K562 (cell line): ENCODE measurements at regions not wholly inside any gene's neighbourhood (a gene's known extent, or its start where the extent isn't known, plus 50 kb on each side); places are given as distances from the start of the nearest gene placed in this dataset.

Experiments
- ATAC-seq: fragments of 200-7000 bp; cut with Tn5 transposase; 3 replicates; pipeline ENCODE4 v1.9.1; 2020; ENCODE audit warnings: moderate library complexity
- BruUV-seq: library from RNA; stranded (reverse); fragments of 400-500 nt; replicated peaks from 2 replicates; lab custom pipeline; 2021; lab: Mats Ljungman, UMichigan
- CTCF ChIA-PET: fragments of 300-600 bp; formaldehyde crosslinking; extraction: SDS; loops from one replicate; lab custom pipeline; 2021; ENCODE audit warnings: low intra/inter-chr PET ratio; lab: Yijun Ruan, JAX
- POLR2A ChIA-PET: fragments of 300-600, 350-650 bp; sonication (Branson Sonifier 250); formaldehyde crosslinking; extraction: SDS; loops from one replicate; lab custom pipeline; 2021; ENCODE audit warnings: antibody characterized with exemption, inconsistent platforms; lab: Yijun Ruan, JAX
- DNase-seq, 4 experiments: peaks; one replicate each; pipeline versions ENCODE4 v3.0.0 to v3.0.0-alpha.2; 2011 to 2018; ENCODE audit warnings: low spot score in 3 of 4, mixed read lengths in 3 of 4; ENCODE audit errors: extremely low read depth in 1 of 4
- FAIRE-seq: peaks from 2 replicates; lab custom pipeline; 2011; peaks lifted over from hg19 to GRCh38; lab: Jason Lieb, UNC
- H2AFZ ChIP-seq: 2 replicates; pipeline ENCODE4 v1.6.0; 2011; ENCODE audit warnings: low read depth, low read length, control low read depth, inconsistent platforms
- H3K27ac ChIP-seq: fragments of 200-600 bp; 3 replicates; pipeline ENCODE4 v1.8.0; 2011; ENCODE audit warnings: low read depth, mild to moderate bottlenecking, control low read depth, inconsistent platforms, low read length, moderate library complexity, mixed read lengths; ENCODE audit errors: extremely low read depth
- H3K27me3 ChIP-seq, 2 experiments: fragments of 300-600 bp in 1 of 2; 2 replicates in 1 of 2; 3 replicates in 1 of 2; pipeline versions ENCODE4 v1.6.0 to v1.8.0; 2011; ENCODE audit warnings: inconsistent platforms in 2 of 2, low read length in 2 of 2, mild to moderate bottlenecking in 1 of 2, mixed read lengths in 1 of 2, moderate library complexity in 1 of 2; ENCODE audit not compliant: control insufficient read depth in 2 of 2, insufficient read depth in 2 of 2
- H3K36me3 ChIP-seq: fragments of 300-600 bp; 3 replicates; pipeline ENCODE4 v1.8.0; 2011; ENCODE audit warnings: mild to moderate bottlenecking, low read length, inconsistent platforms; ENCODE audit not compliant: control insufficient read depth, insufficient read depth
- H3K4me1 ChIP-seq, 2 experiments: fragments of 200-600 bp in 1 of 2; replicated peaks in 1 of 2; 2 replicates in 1 of 2; 3 replicates in 1 of 2; pipeline versions ENCODE4 v1.5.1 to v1.8.0; 2011; ENCODE audit warnings: inconsistent platforms in 2 of 2, low read length in 2 of 2, mild to moderate bottlenecking in 1 of 2, mixed read lengths in 1 of 2, moderate library complexity in 1 of 2; ENCODE audit not compliant: control insufficient read depth in 2 of 2, insufficient read depth in 2 of 2
- H3K4me2 ChIP-seq: 2 replicates; pipeline ENCODE4 v1.6.1; 2011; ENCODE audit warnings: low read length, control low read depth, inconsistent platforms, mixed read lengths; ENCODE audit not compliant: insufficient read depth
- H3K4me3 ChIP-seq: fragments of 200-600 bp; sonication (generic), shearing (Covaris generic); 2 replicates; pipeline ENCODE4 v1.5.1; 2016; ENCODE audit warnings: control low read depth, inconsistent platforms
- H3K79me2 ChIP-seq: fragments of 200-600 bp; 3 replicates; pipeline ENCODE4 v1.8.0; 2011; ENCODE audit warnings: low read length, inconsistent platforms; ENCODE audit not compliant: control insufficient read depth, insufficient read depth
- H3K9ac ChIP-seq, 2 experiments: 2 replicates each; pipeline versions ENCODE4 v1.6.0 to v1.6.1; 2011; ENCODE audit warnings: low read depth in 2 of 2, low read length in 2 of 2, control low read depth in 1 of 2, inconsistent platforms in 1 of 2, mild to moderate bottlenecking in 1 of 2, mixed read lengths in 1 of 2; ENCODE audit not compliant: insufficient read depth in 1 of 2
- H3K9me1 ChIP-seq: one replicate; pipeline ENCODE4 v1.6.0; 2011; ENCODE audit warnings: inconsistent platforms, mild to moderate bottlenecking, low read length, moderate library complexity; ENCODE audit not compliant: control insufficient read depth, insufficient read depth
- H3K9me3 ChIP-seq: replicated peaks from 2 replicates; pipeline ENCODE4 v1.5.1; 2011; ENCODE audit warnings: low read depth, low read length, inconsistent platforms; ENCODE audit not compliant: control insufficient read depth, insufficient read depth
- H4K20me1 ChIP-seq: replicated peaks from 2 replicates; pipeline ENCODE4 v1.6.1; 2011; ENCODE audit warnings: low read length, inconsistent platforms, mixed read lengths; ENCODE audit not compliant: control insufficient read depth, insufficient read depth
- ELF2 ChIP-seq: fragments of 250-450 bp; sonication (Bioruptor Pico); IDR thresholded peaks from 2 replicates; pipeline ENCODE4 v1.5.0; 2021; ENCODE audit warnings: mild to moderate bottlenecking
- FOS ChIP-seq: IDR thresholded peaks from 3 replicates; pipeline ENCODE4 v1.6.1; 2011; ENCODE audit not compliant: insufficient read length; ENCODE audit errors: extremely low read depth
- GABPB2 ChIP-seq: fragments of 250-450 bp; sonication (Bioruptor Pico); conservative IDR thresholded peaks from 2 replicates; pipeline ENCODE4 v1.5.1; 2021; ENCODE audit warnings: mild to moderate bottlenecking
- MECOM ChIP-seq: fragments of 250-450 bp; sonication (Bioruptor Pico); IDR thresholded peaks from 2 replicates; pipeline ENCODE4 v1.8.0; 2022; ENCODE audit warnings: inconsistent platforms
- PTTG1 ChIP-seq: fragments of 450-650 bp; IDR thresholded peaks from 2 replicates; pipeline ENCODE4 v1.6.1; 2016; ENCODE audit warnings: low read depth, mild to moderate bottlenecking, missing genetic modification characterization, missing compliant biosample characterization
- TAL1 ChIP-seq: fragments of 450-650 bp; IDR thresholded peaks from 2 replicates; pipeline ENCODE4 v1.6.1; 2016; ENCODE audit warnings: mild to moderate bottlenecking
- ZNF668 ChIP-seq: fragments of 250-450 bp; sonication (Bioruptor Pico); IDR thresholded peaks from 2 replicates; pipeline ENCODE4 v1.8.0; 2022; ENCODE audit warnings: mild to moderate bottlenecking, inconsistent platforms
- WGBS: fragments of 100-300 bp; shearing (Covaris generic); methylation state at CpG from one replicate; pipeline ENCODE4 v1.1.6; 2016; ENCODE audit warnings: low coverage, mixed read lengths; ENCODE audit not compliant: insufficient coverage; ENCODE audit errors: missing lambda C conversion rate; 5-methylcytosine and 5-hydroxymethylcytosine counted together
- in situ Hi-C: fragments of 300-500 bp; cut with MboI; formaldehyde crosslinking; loops from 4 replicates; pipeline ENCODE4 v1.15.0; 2018; ENCODE audit warnings: inconsistent platforms, mixed read lengths
- intact Hi-C: fragments of 100-400 bp; cut with micrococcal nuclease; formaldehyde crosslinking; loops from 2 replicates; pipeline ENCODE4 v1.14.2; 2022
- TF ChIP-seq, protein P1 (sequence below): IDR thresholded peaks from 2 replicates; pipeline ENCODE4 v1.6.1; 2014; ENCODE audit warnings: antibody characterized with exemption
- TF ChIP-seq, protein P2 (sequence below): sonication (generic); formaldehyde crosslinking; IDR thresholded peaks from 2 replicates; pipeline ENCODE4 v1.8.1; 2023; ENCODE audit warnings: mild to moderate bottlenecking, missing genetic modification reagents
- TF ChIP-seq, protein P3 (sequence below), 3 experiments: fragments of 200-800 bp in 1 of 3; sonication (Bioruptor generic) in 1 of 3; sonication (generic) in 1 of 3; formaldehyde crosslinking in 1 of 3; IDR thresholded peaks; 2 replicates each; pipeline versions ENCODE4 v1.6.1 to v1.8.0; 2016 to 2022; ENCODE audit warnings: mild to moderate bottlenecking in 2 of 3, missing compliant biosample characterization in 2 of 3, missing genetic modification characterization in 2 of 3, missing genetic modification reagents in 1 of 3
- TF ChIP-seq, protein P4 (sequence below): fragments of 200-800 bp; sonication (Bioruptor generic); IDR thresholded peaks from 2 replicates; pipeline ENCODE4 v1.6.1; 2017; ENCODE audit warnings: missing genetic modification characterization, missing compliant biosample characterization
- TF ChIP-seq, protein P5 (sequence below): fragments of 450-650 bp; IDR thresholded peaks from 2 replicates; pipeline ENCODE4 v1.6.1; 2014; ENCODE audit warnings: low read depth, mild to moderate bottlenecking, moderate library complexity, borderline replicate concordance
- TF ChIP-seq, protein P6 (sequence below): fragments of 250-450 bp; sonication (Bioruptor Pico); IDR thresholded peaks from 2 replicates; pipeline ENCODE4 v1.5.0; 2020; ENCODE audit warnings: mild to moderate bottlenecking

DNA sequence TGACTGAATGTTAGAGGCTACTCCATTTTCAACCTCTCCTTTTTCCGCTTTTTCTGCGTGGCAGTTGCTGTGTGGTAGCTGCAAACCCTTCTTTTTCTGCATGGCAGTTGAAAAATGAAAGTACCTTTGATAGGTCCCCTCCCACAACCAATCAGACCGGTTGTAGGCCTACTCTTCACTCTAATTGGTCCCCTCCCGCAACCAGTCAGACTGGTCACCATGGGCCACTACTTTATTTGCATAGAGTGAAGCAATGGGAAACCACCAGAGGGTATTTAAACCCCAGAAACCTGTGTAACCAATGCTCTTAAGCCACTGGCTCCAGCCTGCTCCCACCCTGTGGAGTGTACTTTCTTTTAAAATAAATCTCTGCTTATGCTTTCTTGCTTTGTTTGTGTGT is 877.8 kb downstream of the FAM133A start (continued):
- TF ChIP-seq, protein P1, sequence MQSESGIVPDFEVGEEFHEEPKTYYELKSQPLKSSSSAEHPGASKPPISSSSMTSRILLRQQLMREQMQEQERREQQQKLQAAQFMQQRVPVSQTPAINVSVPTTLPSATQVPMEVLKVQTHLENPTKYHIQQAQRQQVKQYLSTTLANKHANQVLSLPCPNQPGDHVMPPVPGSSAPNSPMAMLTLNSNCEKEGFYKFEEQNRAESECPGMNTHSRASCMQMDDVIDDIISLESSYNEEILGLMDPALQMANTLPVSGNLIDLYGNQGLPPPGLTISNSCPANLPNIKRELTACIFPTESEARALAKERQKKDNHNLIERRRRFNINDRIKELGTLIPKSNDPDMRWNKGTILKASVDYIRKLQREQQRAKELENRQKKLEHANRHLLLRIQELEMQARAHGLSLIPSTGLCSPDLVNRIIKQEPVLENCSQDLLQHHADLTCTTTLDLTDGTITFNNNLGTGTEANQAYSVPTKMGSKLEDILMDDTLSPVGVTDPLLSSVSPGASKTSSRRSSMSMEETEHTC = no peak
- TF ChIP-seq, protein P2, sequence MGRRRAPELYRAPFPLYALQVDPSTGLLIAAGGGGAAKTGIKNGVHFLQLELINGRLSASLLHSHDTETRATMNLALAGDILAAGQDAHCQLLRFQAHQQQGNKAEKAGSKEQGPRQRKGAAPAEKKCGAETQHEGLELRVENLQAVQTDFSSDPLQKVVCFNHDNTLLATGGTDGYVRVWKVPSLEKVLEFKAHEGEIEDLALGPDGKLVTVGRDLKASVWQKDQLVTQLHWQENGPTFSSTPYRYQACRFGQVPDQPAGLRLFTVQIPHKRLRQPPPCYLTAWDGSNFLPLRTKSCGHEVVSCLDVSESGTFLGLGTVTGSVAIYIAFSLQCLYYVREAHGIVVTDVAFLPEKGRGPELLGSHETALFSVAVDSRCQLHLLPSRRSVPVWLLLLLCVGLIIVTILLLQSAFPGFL (CRISPR knock-in tag) = no peak

DNA sequence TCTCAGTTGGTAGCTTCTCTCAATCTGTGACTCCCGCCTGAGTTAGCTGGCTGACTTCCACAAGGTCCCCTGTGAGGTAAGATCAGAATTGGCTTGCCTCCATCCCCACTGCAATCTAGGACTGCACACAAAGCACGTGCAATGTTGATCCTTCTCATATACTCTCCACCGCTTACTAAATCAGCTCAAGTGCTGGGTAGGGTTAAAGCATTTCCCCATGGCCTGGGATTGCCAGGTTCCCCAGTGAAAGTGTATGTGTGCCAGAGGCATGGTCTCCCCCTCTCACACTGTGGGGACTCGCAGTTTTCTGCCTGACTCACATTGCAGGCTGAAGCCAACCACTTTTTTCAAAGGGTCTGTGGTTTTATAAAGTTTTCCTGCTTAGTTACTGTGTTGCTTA is 886.9 kb downstream of the FAM133A start:
- WGBS = 0% methylated on average over 3 of the region's 4 CpGs
- Histone ChIP-seq H3K4me2 (no peak overlapping the region), H4K20me1 (no peaks in the 10 kb centered on the region), H3K4me1 (no peaks in the 10 kb centered on the region), H3K79me2 (no peaks in the 10 kb centered on the region), H3K27ac (no peak overlapping the region), H3K36me3 (no peaks in the 10 kb centered on the region), H3K9me1 (no peaks in the 10 kb centered on the region), H3K4me3 (no peak overlapping the region), H3K27me3 (no peaks in the 10 kb centered on the region), H3K9ac (no peak overlapping the region), H3K9me3 (no peaks in the 10 kb centered on the region), H2AFZ (no peak overlapping the region)
- intact Hi-C loops (no loop called here), in situ Hi-C loops (no loop called here)
- DNase-seq = no peak
- BruUV-seq = no TSS peak
- no peak for ATAC-seq
- CTCF ChIA-PET = no interaction called here
- POLR2A ChIA-PET = no interaction called here
- FAIRE-seq = no peak
- TF ChIP-seq TAL1 = no peak
- TF ChIP-seq ELF2 (CRISPR knock-in tag) = no peak
- TF ChIP-seq, protein P3, sequence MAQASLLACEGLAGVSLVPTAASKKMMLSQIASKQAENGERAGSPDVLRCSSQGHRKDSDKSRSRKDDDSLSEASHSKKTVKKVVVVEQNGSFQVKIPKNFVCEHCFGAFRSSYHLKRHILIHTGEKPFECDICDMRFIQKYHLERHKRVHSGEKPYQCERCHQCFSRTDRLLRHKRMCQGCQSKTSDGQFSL (CRISPR knock-in tag; IDR thresholded peaks at IDR 0.05) = no peak
- TF ChIP-seq, protein P3 (tag; IDR thresholded peaks at IDR 0.05) = no peak
- TF ChIP-seq FOS = no peak
- TF ChIP-seq, protein P4, sequence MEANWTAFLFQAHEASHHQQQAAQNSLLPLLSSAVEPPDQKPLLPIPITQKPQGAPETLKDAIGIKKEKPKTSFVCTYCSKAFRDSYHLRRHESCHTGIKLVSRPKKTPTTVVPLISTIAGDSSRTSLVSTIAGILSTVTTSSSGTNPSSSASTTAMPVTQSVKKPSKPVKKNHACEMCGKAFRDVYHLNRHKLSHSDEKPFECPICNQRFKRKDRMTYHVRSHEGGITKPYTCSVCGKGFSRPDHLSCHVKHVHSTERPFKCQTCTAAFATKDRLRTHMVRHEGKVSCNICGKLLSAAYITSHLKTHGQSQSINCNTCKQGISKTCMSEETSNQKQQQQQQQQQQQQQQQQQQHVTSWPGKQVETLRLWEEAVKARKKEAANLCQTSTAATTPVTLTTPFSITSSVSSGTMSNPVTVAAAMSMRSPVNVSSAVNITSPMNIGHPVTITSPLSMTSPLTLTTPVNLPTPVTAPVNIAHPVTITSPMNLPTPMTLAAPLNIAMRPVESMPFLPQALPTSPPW (CRISPR knock-in tag) = no peak
- TF ChIP-seq, protein P5, sequence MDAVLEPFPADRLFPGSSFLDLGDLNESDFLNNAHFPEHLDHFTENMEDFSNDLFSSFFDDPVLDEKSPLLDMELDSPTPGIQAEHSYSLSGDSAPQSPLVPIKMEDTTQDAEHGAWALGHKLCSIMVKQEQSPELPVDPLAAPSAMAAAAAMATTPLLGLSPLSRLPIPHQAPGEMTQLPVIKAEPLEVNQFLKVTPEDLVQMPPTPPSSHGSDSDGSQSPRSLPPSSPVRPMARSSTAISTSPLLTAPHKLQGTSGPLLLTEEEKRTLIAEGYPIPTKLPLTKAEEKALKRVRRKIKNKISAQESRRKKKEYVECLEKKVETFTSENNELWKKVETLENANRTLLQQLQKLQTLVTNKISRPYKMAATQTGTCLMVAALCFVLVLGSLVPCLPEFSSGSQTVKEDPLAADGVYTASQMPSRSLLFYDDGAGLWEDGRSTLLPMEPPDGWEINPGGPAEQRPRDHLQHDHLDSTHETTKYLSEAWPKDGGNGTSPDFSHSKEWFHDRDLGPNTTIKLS = no peak
- no peak for TF ChIP-seq MECOM (CRISPR knock-in tag)
- no peak for TF ChIP-seq PTTG1 (tag)
- no peak for TF ChIP-seq GABPB2 (CRISPR knock-in tag)
- TF ChIP-seq, protein P6, sequence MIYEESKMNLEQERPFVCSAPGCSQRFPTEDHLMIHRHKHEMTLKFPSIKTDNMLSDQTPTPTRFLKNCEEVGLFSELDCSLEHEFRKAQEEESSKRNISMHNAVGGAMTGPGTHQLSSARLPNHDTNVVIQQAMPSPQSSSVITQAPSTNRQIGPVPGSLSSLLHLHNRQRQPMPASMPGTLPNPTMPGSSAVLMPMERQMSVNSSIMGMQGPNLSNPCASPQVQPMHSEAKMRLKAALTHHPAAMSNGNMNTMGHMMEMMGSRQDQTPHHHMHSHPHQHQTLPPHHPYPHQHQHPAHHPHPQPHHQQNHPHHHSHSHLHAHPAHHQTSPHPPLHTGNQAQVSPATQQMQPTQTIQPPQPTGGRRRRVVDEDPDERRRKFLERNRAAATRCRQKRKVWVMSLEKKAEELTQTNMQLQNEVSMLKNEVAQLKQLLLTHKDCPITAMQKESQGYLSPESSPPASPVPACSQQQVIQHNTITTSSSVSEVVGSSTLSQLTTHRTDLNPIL (CRISPR knock-in tag) = no peak
- no peak for TF ChIP-seq ZNF668 (CRISPR knock-in tag)
